ENCODE measurements at regions not wholly inside any gene's neighbourhood (a gene's known extent, or its start where the extent isn't known, plus 50 kb on each side); places are given as distances from the start of the nearest gene placed in this dataset.
A peak's percentile ranks its signal among the peaks of the same experiment; 100 is the strongest.

GRCh38 chr10:89093728-89094127 lies 103.1 kb downstream of the FAS start:
- DNase-seq, result no peak

- no peak for DNase-seq
Measured at GRCh38 chr10:89092981-89093380, 102.4 kb downstream of the FAS start.

- DNase-seq, result no peak
Measured at GRCh38 chr10:89092439-89092838, 101.8 kb downstream of the FAS start.

GRCh38 chr10:89091496-89091895 lies 100.9 kb downstream of the FAS start:
- DNase-seq, result no peak

GRCh38 chr10:89090756-89091445 lies 100.3 kb downstream of the FAS start:
- no peak for DNase-seq

GRCh38 chr10:89086801-89087521 lies 96.4 kb downstream of the FAS start:
- peak; percentile 15 for DNase-seq

- no peak for DNase-seq
Measured at GRCh38 chr10:89085153-89085552, 94.6 kb downstream of the FAS start.

- DNase-seq, result no peak
Measured at GRCh38 chr10:89082086-89082485, 91.5 kb downstream of the FAS start.

- DNase-seq, result no peak
Measured at GRCh38 chr10:89080660-89081059, 90.1 kb downstream of the FAS start.

GRCh38 chr10:89079961-89080360 lies 89.4 kb downstream of the FAS start:
- DNase-seq, result no peak

- no peak for DNase-seq
Measured at GRCh38 chr10:89078724-89079672, 88.4 kb downstream of the FAS start.

- no peak for DNase-seq
Measured at GRCh38 chr10:89076120-89076519, 85.5 kb downstream of the FAS start.

GRCh38 chr10:89075631-89076030 lies 85.0 kb downstream of the FAS start:
- no peak for DNase-seq

- no peak for DNase-seq
Measured at GRCh38 chr10:89074120-89074519, 83.5 kb downstream of the FAS start.

GRCh38 chr10:89073719-89074118 lies 83.1 kb downstream of the FAS start:
- DNase-seq, result no peak

GRCh38 chr10:89069589-89069988 lies 79.0 kb downstream of the FAS start:
- DNase-seq, result no peak

Data from stimulated activated CD4-positive, alpha-beta T cell treated with anti-CD3 and anti-CD28 coated beads, Interleukin-4, amount 100 ng/mL, for 1 hour (primary cell).